A549 (cell line): ENCODE measurements at regions not wholly inside any gene's neighbourhood (a gene's known extent, or its start where the extent isn't known, plus 50 kb on each side); places are given as distances from the start of the nearest gene placed in this dataset.

Experiments
- CBX2 ChIP-seq: fragments of 200-600 bp; sonication (generic); IDR thresholded peaks from 2 replicates; pipeline ENCODE4 v1.6.1; 2016; ENCODE audit warnings: low read depth, mild to moderate bottlenecking, borderline replicate concordance
- CEBPB ChIP-seq, 2 experiments: fragments of >200 bp in 1 of 2; sonication (Bioruptor Twin) in 1 of 2; formaldehyde crosslinking in 1 of 2; IDR thresholded peaks; 2 replicates each; pipeline ENCODE4 v1.6.1; 2012 to 2016
- CHD2 ChIP-seq: fragments of 150-350 bp; IDR thresholded peaks from 2 replicates; pipeline ENCODE4 v1.6.1; 2014; ENCODE audit warnings: low read length; ENCODE audit not compliant: partially characterized antibody
- CTCF ChIP-seq: fragments of >200 bp; sonication (Bioruptor Twin); formaldehyde crosslinking; IDR thresholded peaks from 3 replicates; pipeline ENCODE4 v1.5.1; 2016
- FOSL2 ChIP-seq, 2 experiments: fragments of 450-650 bp in 1 of 2; fragments of >200 bp in 1 of 2; sonication (Bioruptor Twin) in 1 of 2; formaldehyde crosslinking; IDR thresholded peaks; 2 replicates each; pipeline versions ENCODE4 v1.5.0 to v1.6.1; 2016 to 2020; ENCODE audit warnings: mild to moderate bottlenecking in 1 of 2, moderate library complexity in 1 of 2
- KDM1A ChIP-seq: fragments of 200-600 bp; sonication (generic); IDR thresholded peaks from 2 replicates; pipeline ENCODE4 v1.6.1; 2016; ENCODE audit warnings: low read depth, mild to moderate bottlenecking
- NFE2L2 ChIP-seq: fragments of 150-350 bp; conservative IDR thresholded peaks from 2 replicates; pipeline ENCODE4 v1.6.1; 2014; ENCODE audit warnings: low read length
- PHF8 ChIP-seq: fragments of 200-600 bp; sonication (generic); IDR thresholded peaks from 2 replicates; pipeline ENCODE4 v1.6.1; 2016; ENCODE audit warnings: low read depth, mild to moderate bottlenecking, antibody characterized with exemption, moderate library complexity, borderline replicate concordance
- POLR2A ChIP-seq: IDR thresholded peaks from 2 replicates; pipeline ENCODE4 v1.6.1; 2012; ENCODE audit warnings: mild to moderate bottlenecking, low read length
- RAD21 ChIP-seq, 2 experiments: fragments of >200 bp in 1 of 2; sonication (Bioruptor Twin) in 1 of 2; formaldehyde crosslinking in 1 of 2; IDR thresholded peaks in 1 of 2; conservative IDR thresholded peaks in 1 of 2; 2 replicates in 1 of 2; 3 replicates in 1 of 2; pipeline ENCODE4 v1.6.1; 2012 to 2018; ENCODE audit warnings: inconsistent platforms in 1 of 2
- RFX5 ChIP-seq: fragments of 450-650 bp; IDR thresholded peaks from 2 replicates; pipeline ENCODE4 v1.7.1; 2014; ENCODE audit warnings: antibody characterized with exemption, mild to moderate bottlenecking, moderate library complexity
- USF2 ChIP-seq: fragments of 450-650 bp; IDR thresholded peaks from 2 replicates; pipeline ENCODE4 v1.6.1; 2014; ENCODE audit warnings: antibody characterized with exemption

- TF ChIP-seq KDM1A (no peak), PHF8 (no peak), USF2 (no peak), CBX2 (no peak), FOSL2 (IDR thresholded peaks at IDR 0.05) (no peak), FOSL2 (CRISPR knock-in tag; IDR thresholded peaks at IDR 0.05) (no peak), CTCF (no peak), CHD2 (no peak), POLR2A (no peak), RFX5 (no peak), CEBPB (IDR thresholded peaks at IDR 0.05) (no peak), RAD21 (conservative IDR thresholded peaks at IDR 0.05 in 1 of 2, IDR thresholded peaks at IDR 0.05 in 1 of 2) (no peak), NFE2L2 (no peak)
Measured at GRCh38 chr6:11424395-11425034, 113.0 kb upstream of the TMEM170B start.
